ENCODE measurements at regions not wholly inside any gene's neighbourhood (a gene's known extent, or its start where the extent isn't known, plus 50 kb on each side); places are given as distances from the start of the nearest gene placed in this dataset.

DNA sequence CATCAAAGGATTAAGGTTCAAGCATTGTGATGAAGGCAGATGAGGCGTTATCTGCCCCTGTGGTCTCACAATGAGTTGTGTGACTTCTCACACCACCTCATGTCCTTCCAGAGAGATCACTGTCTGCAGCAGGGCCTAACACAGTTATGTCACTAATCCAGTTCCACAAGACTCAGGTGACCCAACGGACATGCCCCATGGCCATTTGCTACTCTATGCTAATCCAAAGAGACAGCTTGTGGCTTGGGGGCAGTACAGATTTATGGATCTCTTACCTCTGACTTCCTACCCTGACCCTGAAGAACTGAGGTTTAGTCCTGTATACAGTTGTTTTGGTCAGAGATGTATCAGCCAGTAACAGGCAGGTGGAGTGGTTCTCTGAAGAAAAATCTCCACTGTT lies 147.1 kb downstream of the GLUL start:
- TF ChIP-seq, protein P1, sequence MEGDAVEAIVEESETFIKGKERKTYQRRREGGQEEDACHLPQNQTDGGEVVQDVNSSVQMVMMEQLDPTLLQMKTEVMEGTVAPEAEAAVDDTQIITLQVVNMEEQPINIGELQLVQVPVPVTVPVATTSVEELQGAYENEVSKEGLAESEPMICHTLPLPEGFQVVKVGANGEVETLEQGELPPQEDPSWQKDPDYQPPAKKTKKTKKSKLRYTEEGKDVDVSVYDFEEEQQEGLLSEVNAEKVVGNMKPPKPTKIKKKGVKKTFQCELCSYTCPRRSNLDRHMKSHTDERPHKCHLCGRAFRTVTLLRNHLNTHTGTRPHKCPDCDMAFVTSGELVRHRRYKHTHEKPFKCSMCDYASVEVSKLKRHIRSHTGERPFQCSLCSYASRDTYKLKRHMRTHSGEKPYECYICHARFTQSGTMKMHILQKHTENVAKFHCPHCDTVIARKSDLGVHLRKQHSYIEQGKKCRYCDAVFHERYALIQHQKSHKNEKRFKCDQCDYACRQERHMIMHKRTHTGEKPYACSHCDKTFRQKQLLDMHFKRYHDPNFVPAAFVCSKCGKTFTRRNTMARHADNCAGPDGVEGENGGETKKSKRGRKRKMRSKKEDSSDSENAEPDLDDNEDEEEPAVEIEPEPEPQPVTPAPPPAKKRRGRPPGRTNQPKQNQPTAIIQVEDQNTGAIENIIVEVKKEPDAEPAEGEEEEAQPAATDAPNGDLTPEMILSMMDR (conservative IDR thresholded peaks at IDR 0.05 in 1 of 2, IDR thresholded peaks at IDR 0.05 in 1 of 2; ENCODE audit: low read depth in 1 of 2, low read length in 2 of 2) = no peak
- no peak for TF ChIP-seq EZH2 (IDR thresholded peaks at IDR 0.05; ENCODE audit: low read length, missing control alignments)
